PC-3 (cell line): ENCODE measurements at regions not wholly inside any gene's neighbourhood (a gene's known extent, or its start where the extent isn't known, plus 50 kb on each side); places are given as distances from the start of the nearest gene placed in this dataset.

Source experiments
- ATAC-seq: fragments of 200-7000 bp; cut with Tn5 transposase; 2 replicates; pipeline ENCODE4 v1.9.1; 2020; ENCODE audit warnings: mild to moderate bottlenecking, moderate library complexity
- BruUV-seq: library from RNA; stranded (reverse); fragments of 400-500 nt; replicated peaks from 2 replicates; lab custom pipeline; 2021; lab: Mats Ljungman, UMichigan
- CTCF ChIA-PET: fragments of 300-600 bp; sonication (Branson Sonifier 250); formaldehyde crosslinking; loops from one replicate; lab custom pipeline; 2022; ENCODE audit warnings: antibody characterized with exemption; lab: Charles Lee
- POLR2A ChIA-PET: fragments of 300-600 bp; sonication (Branson Sonifier 250); formaldehyde crosslinking; loops from one replicate; lab custom pipeline; 2022; ENCODE audit warnings: antibody characterized with exemption; ENCODE audit not compliant: unreplicated experiment; lab: Charles Lee
- DNase-seq: peaks from one replicate; pipeline ENCODE4 v3.0.0-alpha.2; 2015
- H2AFZ ChIP-seq: fragments of 300-600 bp; sonication (generic); 2 replicates; pipeline ENCODE4 v1.6.0; 2016; ENCODE audit warnings: antibody characterized with exemption, low read length
- H3F3A ChIP-seq: fragments of 300-600 bp; sonication (generic); one replicate; pipeline ENCODE4 v1.6.0; 2017; ENCODE audit warnings: antibody characterized with exemption, low read length, control low read depth, mild to moderate bottlenecking; ENCODE audit not compliant: unreplicated experiment
- H3K27ac ChIP-seq: fragments of 300-600 bp; sonication (generic); 2 replicates; pipeline ENCODE4 v1.5.1; 2016; ENCODE audit warnings: mild to moderate bottlenecking, low read length
- H3K27me3 ChIP-seq: fragments of 300-600 bp; sonication (generic); 2 replicates; pipeline ENCODE4 v1.6.1; 2016; ENCODE audit warnings: low read length, mixed read lengths
- H3K36me3 ChIP-seq: fragments of 300-600 bp; sonication (generic); 2 replicates; pipeline ENCODE4 v1.6.1; 2016; ENCODE audit warnings: low read depth, mixed run types, low read length, mixed read lengths
- H3K4me1 ChIP-seq: fragments of 300-600 bp; sonication (generic); 2 replicates; pipeline ENCODE4 v1.5.1; 2016; ENCODE audit warnings: low read length; ENCODE audit not compliant: insufficient read depth
- H3K4me2 ChIP-seq: fragments of 300-600 bp; sonication (generic); 2 replicates; pipeline ENCODE4 v1.6.0; 2016; ENCODE audit warnings: low read length
- H3K4me3 ChIP-seq: fragments of 300-600 bp; sonication (generic); 2 replicates; pipeline ENCODE4 v1.5.1; 2016; ENCODE audit warnings: mild to moderate bottlenecking, low read length, mixed read lengths
- H3K79me2 ChIP-seq: fragments of 300-600 bp; sonication (generic); 2 replicates; pipeline ENCODE4 v1.6.1; 2017; ENCODE audit warnings: low read length, mixed read lengths
- H3K9ac ChIP-seq: fragments of 300-600 bp; sonication (generic); 2 replicates; pipeline ENCODE4 v1.6.0; 2016; ENCODE audit warnings: mild to moderate bottlenecking, low read length
- H3K9me2 ChIP-seq: fragments of 300-600 bp; sonication (generic); replicated peaks from 2 replicates; pipeline ENCODE4 v1.6.1; 2016; ENCODE audit warnings: mixed run types, low read length, mixed read lengths
- H3K9me3 ChIP-seq: fragments of 300-600 bp; sonication (generic); 2 replicates; pipeline ENCODE4 v1.6.1; 2016; ENCODE audit warnings: low read length, mixed read lengths
- H4K20me1 ChIP-seq: fragments of 300-600 bp; sonication (generic); 2 replicates; pipeline ENCODE4 v1.6.1; 2016; ENCODE audit warnings: low read length, mixed read lengths
- EZH2 ChIP-seq: fragments of 300-600 bp; sonication (generic); IDR thresholded peaks from one replicate; pipeline ENCODE4 v1.6.1; 2017; ENCODE audit warnings: antibody characterized with exemption, mild to moderate bottlenecking, low read length; ENCODE audit not compliant: unreplicated experiment
- EZH2phosphoT487 ChIP-seq: fragments of 300-600 bp; sonication (generic); IDR thresholded peaks from 2 replicates; pipeline ENCODE4 v1.6.1; 2018; ENCODE audit warnings: mild to moderate bottlenecking, antibody characterized with exemption, low read length, borderline replicate concordance
- intact Hi-C: fragments of 100-400 bp; cut with micrococcal nuclease; formaldehyde crosslinking; loops from 2 replicates; pipeline ENCODE4 v1.9.0; 2023
- TF ChIP-seq, protein P1 (sequence below): fragments of 300-600 bp; sonication (generic); conservative IDR thresholded peaks from 2 replicates; pipeline ENCODE4 v1.5.1; 2017; ENCODE audit warnings: antibody characterized with exemption, low read depth, mild to moderate bottlenecking, low read length

DNA sequence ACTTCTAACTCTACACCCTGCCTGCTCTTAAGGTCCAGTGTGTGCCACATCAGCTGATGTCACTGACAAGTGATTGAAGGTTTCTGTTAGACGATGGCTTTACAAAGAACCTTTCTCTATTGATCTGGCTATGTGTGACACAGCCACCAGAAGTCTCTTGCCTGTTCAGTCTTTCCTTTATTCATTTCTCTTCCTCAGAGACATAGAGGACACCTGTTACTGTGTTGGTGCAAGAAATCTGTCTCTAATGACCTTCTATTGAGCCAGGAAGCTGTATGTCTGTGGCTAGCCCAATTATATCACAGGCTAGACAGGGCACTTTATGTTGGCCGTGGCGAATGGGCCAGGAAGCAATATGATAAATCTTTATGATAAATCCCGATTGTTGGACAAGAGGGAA is 173.3 kb upstream of the GAP43 start:
- TF ChIP-seq EZH2 (no peak), EZH2phosphoT487 (no peak)
- TF ChIP-seq, protein P1, sequence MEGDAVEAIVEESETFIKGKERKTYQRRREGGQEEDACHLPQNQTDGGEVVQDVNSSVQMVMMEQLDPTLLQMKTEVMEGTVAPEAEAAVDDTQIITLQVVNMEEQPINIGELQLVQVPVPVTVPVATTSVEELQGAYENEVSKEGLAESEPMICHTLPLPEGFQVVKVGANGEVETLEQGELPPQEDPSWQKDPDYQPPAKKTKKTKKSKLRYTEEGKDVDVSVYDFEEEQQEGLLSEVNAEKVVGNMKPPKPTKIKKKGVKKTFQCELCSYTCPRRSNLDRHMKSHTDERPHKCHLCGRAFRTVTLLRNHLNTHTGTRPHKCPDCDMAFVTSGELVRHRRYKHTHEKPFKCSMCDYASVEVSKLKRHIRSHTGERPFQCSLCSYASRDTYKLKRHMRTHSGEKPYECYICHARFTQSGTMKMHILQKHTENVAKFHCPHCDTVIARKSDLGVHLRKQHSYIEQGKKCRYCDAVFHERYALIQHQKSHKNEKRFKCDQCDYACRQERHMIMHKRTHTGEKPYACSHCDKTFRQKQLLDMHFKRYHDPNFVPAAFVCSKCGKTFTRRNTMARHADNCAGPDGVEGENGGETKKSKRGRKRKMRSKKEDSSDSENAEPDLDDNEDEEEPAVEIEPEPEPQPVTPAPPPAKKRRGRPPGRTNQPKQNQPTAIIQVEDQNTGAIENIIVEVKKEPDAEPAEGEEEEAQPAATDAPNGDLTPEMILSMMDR = no peak

GRCh38 chr3:115464036-115464435 is 159.3 kb upstream of the GAP43 start:
- no TSS peak for BruUV-seq
- Histone ChIP-seq H3K9ac (no peak overlapping the region), H3K27me3 (no peaks in the 10 kb centered on the region), H3K79me2 (no peaks in the 10 kb centered on the region), H3K27ac (no peak overlapping the region), H3K4me2 (no peak overlapping the region), H4K20me1 (no peaks in the 10 kb centered on the region), H3K4me1 (no peaks in the 10 kb centered on the region), H2AFZ (no peak overlapping the region), H3K4me3 (no peak overlapping the region), H3F3A (no peaks in the 10 kb centered on the region), H3K9me2 (no peaks in the 10 kb centered on the region), H3K36me3 (no peaks in the 10 kb centered on the region), H3K9me3 (no peaks in the 10 kb centered on the region)
- TF ChIP-seq EZH2 (no peak), EZH2phosphoT487 (no peak)
- TF ChIP-seq, protein P1 = no peak
- CTCF ChIA-PET = no interaction called here
- intact Hi-C loops = no loop called here
- DNase-seq = no peak
- POLR2A ChIA-PET = no interaction called here
- no peak for ATAC-seq

More for the DNA sequence above, 173.3 kb upstream of the GAP43 start:
- Histone ChIP-seq H3K79me2 (no peaks in the 10 kb centered on the region), H3K9me2 (no peaks in the 10 kb centered on the region), H3K4me1 (no peaks in the 10 kb centered on the region), H2AFZ (no peak overlapping the region), H3K36me3 (no peaks in the 10 kb centered on the region), H3K27ac (no peak overlapping the region), H3K27me3 (peaks cover 9% of the 10 kb centered on the region), H3K4me3 (no peak overlapping the region), H3K4me2 (no peak overlapping the region), H3K9ac (no peak overlapping the region), H3K9me3 (no peaks in the 10 kb centered on the region), H3F3A (no peaks in the 10 kb centered on the region), H4K20me1 (no peaks in the 10 kb centered on the region)
- ChIA-PET CTCF (interaction anchor here (0.7 kb wide), 1 partner anchor 334 kb away, joined by 6 read pairs; no protein-coding TSS in a partner anchor), POLR2A (no interaction called here)
- intact Hi-C loops = no loop called here
- no peak for DNase-seq
- BruUV-seq = no TSS peak
- ATAC-seq = no peak

DNA sequence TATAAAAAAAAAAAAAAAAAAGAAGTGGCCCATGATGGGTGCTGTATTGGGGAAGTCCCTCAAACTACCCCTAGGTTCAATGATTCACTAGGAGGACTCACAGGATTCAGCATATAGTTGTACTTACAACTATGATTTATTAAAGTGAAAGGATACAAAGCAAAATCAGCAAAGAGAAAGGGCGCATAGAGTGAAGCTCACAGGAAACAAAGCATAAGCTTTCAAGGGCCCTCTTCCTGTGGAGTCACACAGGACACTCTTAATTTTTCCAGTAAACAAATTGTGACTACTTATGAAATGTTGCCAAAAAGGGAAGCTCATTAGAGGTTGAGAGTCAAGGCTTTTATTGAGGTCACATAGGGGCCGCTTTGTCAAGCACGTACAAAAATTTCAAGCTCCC is 153.7 kb upstream of the GAP43 start:
- ATAC-seq (no peak), DNase-seq (no peak)
- no peaks in the 10 kb centered on the region for H3K4me1 ChIP-seq
- ChIA-PET POLR2A (no interaction called here), CTCF (no interaction called here)
- no peaks in the 10 kb centered on the region for H3F3A ChIP-seq
- no peak overlapping the region for H3K4me3 ChIP-seq
- no peaks in the 10 kb centered on the region for H3K79me2 ChIP-seq
- H3K9me3 ChIP-seq = no peaks in the 10 kb centered on the region
- intact Hi-C loops = no loop called here
- no peaks in the 10 kb centered on the region for H4K20me1 ChIP-seq
- peaks cover 25% of the 10 kb centered on the region for H3K27me3 ChIP-seq
- H3K36me3 ChIP-seq = no peaks in the 10 kb centered on the region
- TF ChIP-seq, protein P1 = no peak
- TF ChIP-seq EZH2phosphoT487 (no peak), EZH2 (no peak)
- H3K27ac ChIP-seq = no peak overlapping the region
- H3K9ac ChIP-seq = no peak overlapping the region
- no TSS peak for BruUV-seq
- H2AFZ ChIP-seq = no peak overlapping the region
- H3K9me2 ChIP-seq = no peaks in the 10 kb centered on the region
- H3K4me2 ChIP-seq = no peak overlapping the region
